ENCODE measurements at regions not wholly inside any gene's neighbourhood (a gene's known extent, or its start where the extent isn't known, plus 50 kb on each side); places are given as distances from the start of the nearest gene placed in this dataset.

DNA sequence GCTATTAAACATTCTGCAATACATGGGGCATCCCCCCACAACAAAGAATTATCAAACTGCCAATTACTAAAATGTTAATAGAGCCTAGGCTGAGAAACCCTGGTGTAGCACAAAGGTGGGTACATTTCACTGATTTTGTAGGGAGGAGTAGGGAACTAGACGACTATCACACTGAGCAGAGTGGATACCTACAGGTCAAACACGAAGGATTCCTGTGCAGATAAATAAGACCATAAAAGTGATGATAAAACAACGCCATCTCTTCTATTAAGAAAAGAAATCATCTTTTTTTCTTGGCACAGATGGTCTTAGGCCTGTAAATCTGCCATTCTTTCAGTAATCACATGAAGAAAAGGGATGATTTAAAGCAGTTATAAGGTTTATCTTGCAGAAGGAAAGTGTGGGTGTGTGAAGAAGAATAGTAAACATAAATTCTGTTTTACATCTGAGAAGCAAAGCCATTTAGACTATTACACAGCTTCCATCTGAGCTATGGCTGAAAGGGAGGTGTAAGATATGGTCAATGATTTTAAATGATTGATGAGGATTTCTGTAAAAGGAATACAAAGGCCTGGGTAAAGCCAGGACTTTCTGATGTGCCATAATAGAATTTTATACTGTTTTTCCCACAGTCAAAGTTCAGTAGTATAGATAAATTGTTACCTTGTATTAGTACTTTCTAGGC, 429.4 kb upstream of the GOT2 start:
- H3K36me3 ChIP-seq (ENCODE audit: low read length) = no peaks in the 10 kb centered on the region
- TF ChIP-seq, protein P1, sequence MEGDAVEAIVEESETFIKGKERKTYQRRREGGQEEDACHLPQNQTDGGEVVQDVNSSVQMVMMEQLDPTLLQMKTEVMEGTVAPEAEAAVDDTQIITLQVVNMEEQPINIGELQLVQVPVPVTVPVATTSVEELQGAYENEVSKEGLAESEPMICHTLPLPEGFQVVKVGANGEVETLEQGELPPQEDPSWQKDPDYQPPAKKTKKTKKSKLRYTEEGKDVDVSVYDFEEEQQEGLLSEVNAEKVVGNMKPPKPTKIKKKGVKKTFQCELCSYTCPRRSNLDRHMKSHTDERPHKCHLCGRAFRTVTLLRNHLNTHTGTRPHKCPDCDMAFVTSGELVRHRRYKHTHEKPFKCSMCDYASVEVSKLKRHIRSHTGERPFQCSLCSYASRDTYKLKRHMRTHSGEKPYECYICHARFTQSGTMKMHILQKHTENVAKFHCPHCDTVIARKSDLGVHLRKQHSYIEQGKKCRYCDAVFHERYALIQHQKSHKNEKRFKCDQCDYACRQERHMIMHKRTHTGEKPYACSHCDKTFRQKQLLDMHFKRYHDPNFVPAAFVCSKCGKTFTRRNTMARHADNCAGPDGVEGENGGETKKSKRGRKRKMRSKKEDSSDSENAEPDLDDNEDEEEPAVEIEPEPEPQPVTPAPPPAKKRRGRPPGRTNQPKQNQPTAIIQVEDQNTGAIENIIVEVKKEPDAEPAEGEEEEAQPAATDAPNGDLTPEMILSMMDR (IDR thresholded peaks at IDR 0.05; ENCODE audit: insufficient read depth, low read length, poor library complexity, severe bottlenecking) = no peak
- TF ChIP-seq EZH2phosphoT487 (conservative IDR thresholded peaks at IDR 0.05; ENCODE audit: low read length) = no peak
- H4K20me1 ChIP-seq (ENCODE audit: low read depth, low read length) = no peaks in the 10 kb centered on the region
- no peaks in the 10 kb centered on the region for H3K79me2 ChIP-seq (ENCODE audit: insufficient read depth, low read length)
- H3K4me3 ChIP-seq (ENCODE audit: insufficient read depth, low read length, poor library complexity, severe bottlenecking) = no peak overlapping the region
- no peak overlapping the region for H3K27ac ChIP-seq (ENCODE audit: low read depth, low read length)
- no peaks in the 10 kb centered on the region for H3F3A ChIP-seq (ENCODE audit: insufficient read depth)
- H3K4me2 ChIP-seq (ENCODE audit: low read depth, low read length, poor library complexity, severe bottlenecking) = no peak overlapping the region
- H3K9me3 ChIP-seq (ENCODE audit: insufficient read depth, low read length) = no peaks in the 10 kb centered on the region
- H3K9ac ChIP-seq (ENCODE audit: low read length) = no peak overlapping the region
- H3K27me3 ChIP-seq (ENCODE audit: low read length) = no peaks in the 10 kb centered on the region
- H3K9me2 ChIP-seq (replicated peaks; ENCODE audit: insufficient read depth, low read length) = no peaks in the 10 kb centered on the region
- H2AFZ ChIP-seq (ENCODE audit: low read depth, low read length, severe bottlenecking) = no peak overlapping the region

DNA sequence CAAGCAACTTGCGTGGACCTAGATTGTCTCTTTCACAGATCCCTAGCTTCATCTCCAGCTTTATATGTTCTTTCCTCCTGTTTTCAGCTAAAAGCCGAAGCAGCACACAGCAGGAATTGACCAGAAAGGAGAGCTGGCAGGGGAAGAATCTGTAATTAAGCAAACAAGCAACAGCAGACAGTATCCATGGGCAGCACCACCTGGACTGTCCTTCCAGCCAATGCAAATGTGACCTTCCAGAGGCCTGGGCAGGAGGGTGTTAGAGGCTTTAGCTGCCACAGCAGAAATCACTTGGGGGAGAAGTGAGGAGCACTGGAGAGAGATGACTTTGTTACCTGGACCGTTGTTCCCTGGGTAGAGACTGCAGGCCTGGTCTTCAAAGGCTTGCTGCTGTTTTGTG, 427.6 kb upstream of the GOT2 start:
- no peak overlapping the region for H3K27ac ChIP-seq (ENCODE audit: low read depth, low read length)
- no peak overlapping the region for H3K9ac ChIP-seq (ENCODE audit: low read length)
- TF ChIP-seq EZH2phosphoT487 (conservative IDR thresholded peaks at IDR 0.05; ENCODE audit: low read length) = no peak
- TF ChIP-seq, protein P1 (IDR thresholded peaks at IDR 0.05; ENCODE audit: insufficient read depth, low read length, poor library complexity, severe bottlenecking) = no peak
- no peak overlapping the region for H3K4me3 ChIP-seq (ENCODE audit: insufficient read depth, low read length, poor library complexity, severe bottlenecking)
- no peaks in the 10 kb centered on the region for H3K79me2 ChIP-seq (ENCODE audit: insufficient read depth, low read length)
- no peaks in the 10 kb centered on the region for H3F3A ChIP-seq (ENCODE audit: insufficient read depth)
- no peaks in the 10 kb centered on the region for H3K9me3 ChIP-seq (ENCODE audit: insufficient read depth, low read length)
- H3K9me2 ChIP-seq (replicated peaks; ENCODE audit: insufficient read depth, low read length) = no peaks in the 10 kb centered on the region
- no peak overlapping the region for H3K4me2 ChIP-seq (ENCODE audit: low read depth, low read length, poor library complexity, severe bottlenecking)
- H3K36me3 ChIP-seq (ENCODE audit: low read length) = no peaks in the 10 kb centered on the region
- H2AFZ ChIP-seq (ENCODE audit: low read depth, low read length, severe bottlenecking) = no peak overlapping the region
- H4K20me1 ChIP-seq (ENCODE audit: low read depth, low read length) = no peaks in the 10 kb centered on the region
- no peaks in the 10 kb centered on the region for H3K27me3 ChIP-seq (ENCODE audit: low read length)

GRCh38 chr16:59154295-59154694, 420.2 kb upstream of the GOT2 start:
- Histone ChIP-seq H2AFZ (ENCODE audit: low read depth, low read length, severe bottlenecking) (no peak overlapping the region), H3K27me3 (ENCODE audit: low read length) (no peaks in the 10 kb centered on the region), H3K4me2 (ENCODE audit: low read depth, low read length, poor library complexity, severe bottlenecking) (no peak overlapping the region), H3K9ac (ENCODE audit: low read length) (no peak overlapping the region), H3K9me2 (replicated peaks; ENCODE audit: insufficient read depth, low read length) (no peaks in the 10 kb centered on the region), H3K36me3 (ENCODE audit: low read length) (no peaks in the 10 kb centered on the region), H3K9me3 (ENCODE audit: insufficient read depth, low read length) (no peaks in the 10 kb centered on the region), H3K27ac (ENCODE audit: low read depth, low read length) (no peak overlapping the region), H3K79me2 (ENCODE audit: insufficient read depth, low read length) (no peaks in the 10 kb centered on the region), H4K20me1 (ENCODE audit: low read depth, low read length) (no peaks in the 10 kb centered on the region), H3F3A (ENCODE audit: insufficient read depth) (no peaks in the 10 kb centered on the region), H3K4me3 (ENCODE audit: insufficient read depth, low read length, poor library complexity, severe bottlenecking) (no peak overlapping the region)
- no peak for TF ChIP-seq EZH2phosphoT487 (conservative IDR thresholded peaks at IDR 0.05; ENCODE audit: low read length)
- TF ChIP-seq, protein P1 (IDR thresholded peaks at IDR 0.05; ENCODE audit: insufficient read depth, low read length, poor library complexity, severe bottlenecking) = no peak

All from SU-DHL-6 (cell line).